ENCODE measurements at regions not wholly inside any gene's neighbourhood (a gene's known extent, or its start where the extent isn't known, plus 50 kb on each side); places are given as distances from the start of the nearest gene placed in this dataset.
"Not testable (repeated sequence)": the region's sequence is repeated elsewhere in the genome, so short reads cannot be mapped to it uniquely, and the experiment has no call there.

- no peak for DNase-seq (ENCODE audit: extremely low spot score)
- no peak for TF ChIP-seq CTCF (IDR thresholded peaks at IDR 0.05; ENCODE audit: control extremely low read depth, extremely low read depth, low read depth, missing control alignments)
- ChIA-PET CTCF (no interaction called here), POLR2A (no interaction called here)
These were observed 278.5 kb upstream of the USP9Y start for GRCh38 chrY:12422536-12422935.

- TF ChIP-seq CTCF (IDR thresholded peaks at IDR 0.05; ENCODE audit: control extremely low read depth, extremely low read depth, low read depth, missing control alignments): no peak
- DNase-seq (ENCODE audit: extremely low spot score): no peak
- ChIA-PET CTCF (no interaction called here), POLR2A (no interaction called here)
These were observed 277.4 kb upstream of the USP9Y start for GRCh38 chrY:12423416-12424252.

- DNase-seq (ENCODE audit: extremely low spot score): no peak
- ChIA-PET POLR2A (no interaction called here), CTCF (no interaction called here)
- TF ChIP-seq CTCF (IDR thresholded peaks at IDR 0.05; ENCODE audit: control extremely low read depth, extremely low read depth, low read depth, missing control alignments): no peak
These were observed 275.5 kb upstream of the USP9Y start for GRCh38 chrY:12425506-12425905.

- CTCF ChIA-PET: interaction anchor here (1.4 kb wide), 1 partner anchor 9 kb away, joined by 5 read pairs; no protein-coding TSS in a partner anchor
- POLR2A ChIA-PET: no interaction called here
- TF ChIP-seq CTCF (IDR thresholded peaks at IDR 0.05; ENCODE audit: control extremely low read depth, extremely low read depth, low read depth, missing control alignments): no peak
- DNase-seq (ENCODE audit: extremely low spot score): no peak
These were observed 273.7 kb upstream of the USP9Y start for GRCh38 chrY:12427361-12427760.

- ChIA-PET CTCF (no interaction called here), POLR2A (no interaction called here)
- DNase-seq (ENCODE audit: extremely low spot score): no peak
- TF ChIP-seq CTCF (IDR thresholded peaks at IDR 0.05; ENCODE audit: control extremely low read depth, extremely low read depth, low read depth, missing control alignments): no peak
These were observed 269.5 kb upstream of the USP9Y start for GRCh38 chrY:12431546-12431945.

- DNase-seq (ENCODE audit: extremely low spot score); CTCF ChIA-PET; POLR2A ChIA-PET: not testable (repeated sequence)
These were observed 262.2 kb upstream of the USP9Y start for GRCh38 chrY:12438823-12439222.

- POLR2A ChIA-PET: no interaction called here
- TF ChIP-seq CTCF (IDR thresholded peaks at IDR 0.05; ENCODE audit: control extremely low read depth, extremely low read depth, low read depth, missing control alignments): no peak
- CTCF ChIA-PET: no interaction called here
- DNase-seq (ENCODE audit: extremely low spot score): no peak
These were observed 256.8 kb upstream of the USP9Y start for GRCh38 chrY:12444200-12444599.

- DNase-seq (ENCODE audit: extremely low spot score); CTCF ChIA-PET; POLR2A ChIA-PET: not testable (repeated sequence)
These were observed 254.4 kb upstream of the USP9Y start for GRCh38 chrY:12446486-12447265.

GRCh38 chrY:12448561-12448960 is 252.5 kb upstream of the USP9Y start:
- CTCF ChIA-PET; DNase-seq (ENCODE audit: extremely low spot score); POLR2A ChIA-PET: not testable (repeated sequence)

- DNase-seq (ENCODE audit: extremely low spot score); POLR2A ChIA-PET; CTCF ChIA-PET: not testable (repeated sequence)
These were observed 247.7 kb upstream of the USP9Y start for GRCh38 chrY:12453318-12453717.
